ENCODE measurements at regions not wholly inside any gene's neighbourhood (a gene's known extent, or its start where the extent isn't known, plus 50 kb on each side); places are given as distances from the start of the nearest gene placed in this dataset.

DNA sequence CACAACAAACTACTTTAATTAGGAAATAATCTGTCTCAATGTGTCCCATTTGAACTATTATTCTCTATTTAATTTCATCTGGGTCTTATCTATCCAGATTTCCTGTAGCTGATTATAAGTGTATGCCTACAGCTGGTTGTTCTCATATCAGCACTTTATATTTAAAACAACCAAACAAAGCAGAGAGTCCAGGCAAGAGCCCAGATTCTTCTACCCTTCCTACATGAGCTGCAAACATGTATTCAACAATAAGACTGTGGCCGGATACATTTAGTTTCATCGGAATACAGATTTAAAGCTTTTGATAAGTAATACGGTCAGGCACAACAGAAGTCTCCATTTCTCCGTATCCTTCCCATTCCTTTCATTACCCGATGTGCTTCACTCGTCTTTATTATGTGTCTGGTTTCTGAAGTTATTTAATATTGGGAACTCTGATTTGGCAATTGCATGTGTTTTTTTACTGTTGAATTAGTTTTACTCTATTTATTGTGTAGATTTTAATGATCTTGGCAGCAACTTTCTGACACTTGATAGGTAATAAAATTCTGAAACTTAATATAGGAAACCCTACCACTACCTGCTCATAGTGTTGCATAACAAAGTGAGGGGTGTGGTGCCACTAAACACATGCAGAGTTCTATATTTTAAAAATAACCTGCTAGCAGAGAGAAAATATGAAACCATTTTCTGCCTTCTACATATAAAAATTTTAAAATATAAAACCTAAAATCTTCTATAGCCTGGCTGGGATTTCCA, 653.5 kb upstream of the PTCHD4 start:
- intact Hi-C loops (cut with micrococcal nuclease; ENCODE audit: unreplicated experiment) = loop anchor here (1.0 to 10.0 kb wide), 2 partner anchors 680 to 976 kb away; no protein-coding TSS in a partner anchor

More for the DNA sequence above, 653.5 kb upstream of the PTCHD4 start:
- no peaks in the 10 kb centered on the region for H3K4me1 ChIP-seq (ENCODE audit: control insufficient read depth, insufficient read depth, low read length)
- WGBS (ENCODE audit: insufficient coverage, insufficient replicate concordance, low lambda C conversion rate, missing lambda C conversion rate) = 70% methylated on average over 6 of the region's 6 CpGs
- DNase-seq (ENCODE audit: low read depth, low spot score) (no peak), ATAC-seq (no peak), FAIRE-seq (no peak)
- H3K4me2 ChIP-seq (ENCODE audit: control insufficient read depth, insufficient read depth) = no peak overlapping the region
- in situ Hi-C loops (cut with MboI) = loop anchor here (10.0 kb wide), 1 partner anchor 980 kb away; the partner anchor contains the start of gene OPN5
- CTCF ChIA-PET = interaction anchor here (1.3 to 2.3 kb wide), 2 partner anchors 676 to 976 kb away, joined by 3 to 34 read pairs; no protein-coding TSS in a partner anchor
- RAD21 ChIA-PET (ENCODE audit: unreplicated experiment) = interaction anchor here (1.0 to 2.7 kb wide), 2 partner anchors 677 to 976 kb away, joined by 4 to 14 read pairs; no protein-coding TSS in a partner anchor
- H3K36me3 ChIP-seq (ENCODE audit: control insufficient read depth in 2 of 2, insufficient read depth in 2 of 2, low read length in 1 of 2) = no peaks in the 10 kb centered on the region
- POLR2A ChIA-PET = no interaction called here
- no peaks in the 10 kb centered on the region for H3K9me3 ChIP-seq (replicated peaks; ENCODE audit: control insufficient read depth, insufficient read depth, low read length)
- SMC1A ChIA-PET (ENCODE audit: uncharacterized antibody, unreplicated experiment) = interaction anchor here (0.5 to 1.9 kb wide), 4 partner anchors 17 to 1215 kb away, joined by 3 to 13 read pairs (median 4); no protein-coding TSS in a partner anchor
- H3K9ac ChIP-seq (ENCODE audit: control insufficient read depth, insufficient read depth, low read length) = no peak overlapping the region
- TF ChIP-seq ZSCAN29 (IDR thresholded peaks at IDR 0.05) = no peak
- TF ChIP-seq, protein P1, sequence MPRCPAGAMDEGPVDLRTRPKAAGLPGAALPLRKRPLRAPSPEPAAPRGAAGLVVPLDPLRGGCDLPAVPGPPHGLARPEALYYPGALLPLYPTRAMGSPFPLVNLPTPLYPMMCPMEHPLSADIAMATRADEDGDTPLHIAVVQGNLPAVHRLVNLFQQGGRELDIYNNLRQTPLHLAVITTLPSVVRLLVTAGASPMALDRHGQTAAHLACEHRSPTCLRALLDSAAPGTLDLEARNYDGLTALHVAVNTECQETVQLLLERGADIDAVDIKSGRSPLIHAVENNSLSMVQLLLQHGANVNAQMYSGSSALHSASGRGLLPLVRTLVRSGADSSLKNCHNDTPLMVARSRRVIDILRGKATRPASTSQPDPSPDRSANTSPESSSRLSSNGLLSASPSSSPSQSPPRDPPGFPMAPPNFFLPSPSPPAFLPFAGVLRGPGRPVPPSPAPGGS (IDR thresholded peaks at IDR 0.05; ENCODE audit: borderline replicate concordance, insufficient read depth, low read depth, low read length, poor library complexity, severe bottlenecking) = no peak
- TF ChIP-seq CHD4 (IDR thresholded peaks at IDR 0.05) = no peak
- TF ChIP-seq EED (IDR thresholded peaks at IDR 0.05; ENCODE audit: low read depth) = no peak
- no peak for TF ChIP-seq FOXK2 (IDR thresholded peaks at IDR 0.05)
- TF ChIP-seq, protein P2, sequence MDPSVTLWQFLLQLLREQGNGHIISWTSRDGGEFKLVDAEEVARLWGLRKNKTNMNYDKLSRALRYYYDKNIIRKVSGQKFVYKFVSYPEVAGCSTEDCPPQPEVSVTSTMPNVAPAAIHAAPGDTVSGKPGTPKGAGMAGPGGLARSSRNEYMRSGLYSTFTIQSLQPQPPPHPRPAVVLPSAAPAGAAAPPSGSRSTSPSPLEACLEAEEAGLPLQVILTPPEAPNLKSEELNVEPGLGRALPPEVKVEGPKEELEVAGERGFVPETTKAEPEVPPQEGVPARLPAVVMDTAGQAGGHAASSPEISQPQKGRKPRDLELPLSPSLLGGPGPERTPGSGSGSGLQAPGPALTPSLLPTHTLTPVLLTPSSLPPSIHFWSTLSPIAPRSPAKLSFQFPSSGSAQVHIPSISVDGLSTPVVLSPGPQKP (IDR thresholded peaks at IDR 0.05; ENCODE audit: low read depth, low read length) = no peak
- no peak overlapping the region for H3K4me3 ChIP-seq
- H3K27me3 ChIP-seq (replicated peaks in 1 of 2; ENCODE audit: control insufficient read depth in 2 of 2, insufficient read depth in 2 of 2, low read length in 1 of 2) = no peaks in the 10 kb centered on the region
- H4K20me1 ChIP-seq (ENCODE audit: control insufficient read depth, insufficient read depth) = no peaks in the 10 kb centered on the region
- H3K79me2 ChIP-seq (ENCODE audit: control insufficient read depth, insufficient read depth, low read length) = no peaks in the 10 kb centered on the region
- BruUV-seq (replicated peaks) = no TSS peak
- no peak overlapping the region for H3K27ac ChIP-seq (ENCODE audit: control insufficient read depth, insufficient read depth)
- no peak overlapping the region for H2AFZ ChIP-seq (ENCODE audit: control insufficient read depth, low read depth, low read length)

Measured in GM12878 (cell line).